ENCODE measurements at regions not wholly inside any gene's neighbourhood (a gene's known extent, or its start where the extent isn't known, plus 50 kb on each side); places are given as distances from the start of the nearest gene placed in this dataset.
"Not testable (repeated sequence)": the region's sequence is repeated elsewhere in the genome, so short reads cannot be mapped to it uniquely, and the experiment has no call there.

DNA sequence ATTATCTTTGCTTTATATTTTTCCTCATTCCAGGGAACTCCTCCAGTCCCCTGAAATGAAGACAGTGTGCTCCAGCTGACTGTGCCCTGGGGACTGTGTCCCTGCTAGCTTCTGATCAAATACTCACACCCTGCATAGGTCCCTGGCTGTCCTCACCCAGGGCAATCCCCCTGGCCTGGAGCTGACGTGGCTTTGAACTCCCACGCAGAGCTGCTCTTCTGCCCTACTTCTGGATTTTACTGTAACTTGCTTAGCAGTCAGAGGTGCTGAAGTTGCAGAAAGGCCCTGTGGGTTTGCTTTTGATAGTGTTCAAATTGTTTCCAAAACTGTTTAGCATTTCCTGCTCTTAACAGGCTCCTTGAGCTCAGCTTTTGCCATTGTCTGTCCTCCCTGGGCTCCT, 186.5 kb downstream of the FASLG start:
- Histone ChIP-seq H3K4me1 (ENCODE audit: control insufficient read depth, extremely low read depth, insufficient read depth, low read length) (no peaks in the 10 kb centered on the region), H3K36me3 (ENCODE audit: control insufficient read depth in 2 of 2, extremely low read depth in 1 of 2, insufficient read depth in 2 of 2, low read length in 2 of 2) (no peaks in the 10 kb centered on the region), H3K27ac (ENCODE audit: control insufficient read depth, insufficient read depth, low read length) (no peak overlapping the region), H3K79me2 (ENCODE audit: control insufficient read depth, insufficient read depth, low read length) (no peaks in the 10 kb centered on the region), H3K4me2 (ENCODE audit: control insufficient read depth, extremely low read depth, insufficient read depth, low read depth, low read length) (no peak overlapping the region), H3K9me1 (ENCODE audit: control insufficient read depth, extremely low read depth, insufficient read depth, low read length) (no peaks in the 10 kb centered on the region), H2AFZ (ENCODE audit: control insufficient read depth, low read length) (no peak overlapping the region), H4K20me1 (ENCODE audit: control insufficient read depth, extremely low read depth, insufficient read depth, low read length) (no peaks in the 10 kb centered on the region), H3K9ac (ENCODE audit: control insufficient read depth, extremely low read depth, insufficient read depth, low read length) (no peak overlapping the region), H3K9me3 (ENCODE audit: control insufficient read depth, low read depth, low read length) (no peaks in the 10 kb centered on the region), H3K4me3 (ENCODE audit: control insufficient read depth in 2 of 3, extremely low read depth in 1 of 3, insufficient read depth in 2 of 3, low read depth in 1 of 3, low read length in 3 of 3) (no peak overlapping the region), H3K27me3 (ENCODE audit: control insufficient read depth, extremely low read depth, insufficient read depth, low read length) (no peaks in the 10 kb centered on the region)
- FAIRE-seq: no peak
- dilution Hi-C loops (cut with MboI; ENCODE audit: extremely low pct_ligation_motif_present, low sequenced_read_pairs): no loop called here
- no peak for DNase-seq (ENCODE audit: low read depth, low spot score)
- TF ChIP-seq, protein P1, sequence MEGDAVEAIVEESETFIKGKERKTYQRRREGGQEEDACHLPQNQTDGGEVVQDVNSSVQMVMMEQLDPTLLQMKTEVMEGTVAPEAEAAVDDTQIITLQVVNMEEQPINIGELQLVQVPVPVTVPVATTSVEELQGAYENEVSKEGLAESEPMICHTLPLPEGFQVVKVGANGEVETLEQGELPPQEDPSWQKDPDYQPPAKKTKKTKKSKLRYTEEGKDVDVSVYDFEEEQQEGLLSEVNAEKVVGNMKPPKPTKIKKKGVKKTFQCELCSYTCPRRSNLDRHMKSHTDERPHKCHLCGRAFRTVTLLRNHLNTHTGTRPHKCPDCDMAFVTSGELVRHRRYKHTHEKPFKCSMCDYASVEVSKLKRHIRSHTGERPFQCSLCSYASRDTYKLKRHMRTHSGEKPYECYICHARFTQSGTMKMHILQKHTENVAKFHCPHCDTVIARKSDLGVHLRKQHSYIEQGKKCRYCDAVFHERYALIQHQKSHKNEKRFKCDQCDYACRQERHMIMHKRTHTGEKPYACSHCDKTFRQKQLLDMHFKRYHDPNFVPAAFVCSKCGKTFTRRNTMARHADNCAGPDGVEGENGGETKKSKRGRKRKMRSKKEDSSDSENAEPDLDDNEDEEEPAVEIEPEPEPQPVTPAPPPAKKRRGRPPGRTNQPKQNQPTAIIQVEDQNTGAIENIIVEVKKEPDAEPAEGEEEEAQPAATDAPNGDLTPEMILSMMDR (optimal IDR thresholded peaks at IDR 0.05 in 1 of 3, IDR thresholded peaks at IDR 0.05 in 1 of 3, conservative IDR thresholded peaks at IDR 0.05 in 1 of 3; ENCODE audit: extremely low read depth in 1 of 3, insufficient read depth in 2 of 3, low read length in 3 of 3): no peak
- TF ChIP-seq EZH2 (IDR thresholded peaks at IDR 0.05; ENCODE audit: low read length): no peak

DNA sequence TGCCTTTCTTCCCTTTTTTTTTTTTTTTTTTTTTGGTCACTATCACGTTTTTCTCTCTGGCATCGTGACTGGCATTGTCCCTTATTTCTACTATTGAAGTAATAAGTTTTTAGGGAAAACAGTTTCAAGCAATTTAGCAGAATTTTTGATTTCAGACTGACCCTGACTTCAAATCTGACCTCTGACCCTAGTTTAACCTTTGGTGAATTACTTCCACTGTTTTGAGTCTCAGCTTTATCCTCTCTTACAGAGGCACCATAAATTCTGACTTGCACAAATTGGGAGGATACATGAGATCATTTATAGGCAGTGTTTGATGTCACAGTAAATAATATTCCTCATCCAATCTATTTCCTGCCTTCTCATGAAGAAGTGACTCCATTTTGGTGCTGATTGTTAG, 187.0 kb downstream of the FASLG start:
- Histone ChIP-seq H3K27ac (ENCODE audit: control insufficient read depth, insufficient read depth, low read length) (no peak overlapping the region), H3K4me1 (ENCODE audit: control insufficient read depth, extremely low read depth, insufficient read depth, low read length) (no peaks in the 10 kb centered on the region), H4K20me1 (ENCODE audit: control insufficient read depth, extremely low read depth, insufficient read depth, low read length) (no peaks in the 10 kb centered on the region), H3K79me2 (ENCODE audit: control insufficient read depth, insufficient read depth, low read length) (no peaks in the 10 kb centered on the region), H3K9me1 (ENCODE audit: control insufficient read depth, extremely low read depth, insufficient read depth, low read length) (no peaks in the 10 kb centered on the region), H3K4me2 (ENCODE audit: control insufficient read depth, extremely low read depth, insufficient read depth, low read depth, low read length) (no peak overlapping the region), H2AFZ (ENCODE audit: control insufficient read depth, low read length) (no peak overlapping the region), H3K27me3 (ENCODE audit: control insufficient read depth, extremely low read depth, insufficient read depth, low read length) (no peaks in the 10 kb centered on the region), H3K4me3 (ENCODE audit: control insufficient read depth in 2 of 3, extremely low read depth in 1 of 3, insufficient read depth in 2 of 3, low read depth in 1 of 3, low read length in 3 of 3) (no peak overlapping the region), H3K9ac (ENCODE audit: control insufficient read depth, extremely low read depth, insufficient read depth, low read length) (no peak overlapping the region), H3K9me3 (ENCODE audit: control insufficient read depth, low read depth, low read length) (no peaks in the 10 kb centered on the region), H3K36me3 (ENCODE audit: control insufficient read depth in 2 of 2, extremely low read depth in 1 of 2, insufficient read depth in 2 of 2, low read length in 2 of 2) (no peaks in the 10 kb centered on the region)
- FAIRE-seq (no peak), DNase-seq (ENCODE audit: low read depth, low spot score) (no peak)
- TF ChIP-seq, protein P1 (optimal IDR thresholded peaks at IDR 0.05 in 1 of 3, IDR thresholded peaks at IDR 0.05 in 1 of 3, conservative IDR thresholded peaks at IDR 0.05 in 1 of 3; ENCODE audit: extremely low read depth in 1 of 3, insufficient read depth in 2 of 3, low read length in 3 of 3): no peak
- dilution Hi-C loops (cut with MboI; ENCODE audit: extremely low pct_ligation_motif_present, low sequenced_read_pairs): no loop called here

DNA sequence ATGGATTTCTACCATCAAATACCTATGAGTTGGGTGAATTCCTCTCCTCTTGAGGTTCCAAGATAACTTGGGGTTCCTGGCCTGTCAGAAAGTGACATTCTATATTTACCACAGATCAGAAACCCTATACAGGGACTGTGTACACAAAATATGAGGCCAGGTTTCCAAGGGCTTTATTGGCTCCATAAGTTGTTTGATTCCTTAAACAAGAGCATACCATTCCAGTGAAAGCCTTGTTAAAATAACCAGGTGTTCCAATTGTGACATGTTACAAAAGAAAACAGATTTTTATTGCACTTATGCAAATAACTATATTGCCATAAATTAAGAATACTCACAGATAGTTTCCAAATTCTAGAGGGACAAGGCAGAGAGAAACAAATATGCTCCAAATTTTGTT, 188.9 kb downstream of the FASLG start:
- FAIRE-seq; H3K9ac ChIP-seq (ENCODE audit: control insufficient read depth, extremely low read depth, insufficient read depth, low read length); DNase-seq (ENCODE audit: low read depth, low spot score); H3K9me3 ChIP-seq (ENCODE audit: control insufficient read depth, low read depth, low read length); dilution Hi-C loops (cut with MboI; ENCODE audit: extremely low pct_ligation_motif_present, low sequenced_read_pairs); H3K4me2 ChIP-seq (ENCODE audit: control insufficient read depth, extremely low read depth, insufficient read depth, low read depth, low read length); H3K27me3 ChIP-seq (ENCODE audit: control insufficient read depth, extremely low read depth, insufficient read depth, low read length); H3K9me1 ChIP-seq (ENCODE audit: control insufficient read depth, extremely low read depth, insufficient read depth, low read length); H4K20me1 ChIP-seq (ENCODE audit: control insufficient read depth, extremely low read depth, insufficient read depth, low read length); H3K4me1 ChIP-seq (ENCODE audit: control insufficient read depth, extremely low read depth, insufficient read depth, low read length); H3K36me3 ChIP-seq (ENCODE audit: control insufficient read depth in 2 of 2, extremely low read depth in 1 of 2, insufficient read depth in 2 of 2, low read length in 2 of 2); H3K4me3 ChIP-seq (ENCODE audit: control insufficient read depth in 2 of 3, extremely low read depth in 1 of 3, insufficient read depth in 2 of 3, low read depth in 1 of 3, low read length in 3 of 3); H3K79me2 ChIP-seq (ENCODE audit: control insufficient read depth, insufficient read depth, low read length); H2AFZ ChIP-seq (ENCODE audit: control insufficient read depth, low read length); H3K27ac ChIP-seq (ENCODE audit: control insufficient read depth, insufficient read depth, low read length): not testable (repeated sequence)
